ENCODE measurements at regions not wholly inside any gene's neighbourhood (a gene's known extent, or its start where the extent isn't known, plus 50 kb on each side); places are given as distances from the start of the nearest gene placed in this dataset.
A peak's percentile ranks its signal among the peaks of the same experiment; 100 is the strongest.

- H3K4me3 ChIP-seq (ENCODE audit: low read length): no peak overlapping the region
- DNase-seq (ENCODE audit: low read depth): peak; percentile 80
- TF ChIP-seq CTCF (IDR thresholded peaks at IDR 0.05; ENCODE audit: insufficient read depth, low read depth, low read length, missing control alignments): peak; percentile 84
These were observed 74.6 kb downstream of the DMRTA2 start for GRCh38 chr1:50348449-50349241.

GRCh38 chr1:50347933-50348332, 75.3 kb downstream of the DMRTA2 start:
- H3K4me3 ChIP-seq (ENCODE audit: low read length): no peak overlapping the region
- no peak for DNase-seq (ENCODE audit: low read depth)
- TF ChIP-seq CTCF (IDR thresholded peaks at IDR 0.05; ENCODE audit: insufficient read depth, low read depth, low read length, missing control alignments): no peak

GRCh38 chr1:50346621-50347020, 76.6 kb downstream of the DMRTA2 start:
- H3K4me3 ChIP-seq (ENCODE audit: low read length): no peak overlapping the region
- DNase-seq (ENCODE audit: low read depth): no peak
- no peak for TF ChIP-seq CTCF (IDR thresholded peaks at IDR 0.05; ENCODE audit: insufficient read depth, low read depth, low read length, missing control alignments)

- DNase-seq (ENCODE audit: low read depth): no peak
- TF ChIP-seq CTCF (IDR thresholded peaks at IDR 0.05; ENCODE audit: insufficient read depth, low read depth, low read length, missing control alignments): no peak
- no peak overlapping the region for H3K4me3 ChIP-seq (ENCODE audit: low read length)
These were observed 79.9 kb downstream of the DMRTA2 start for GRCh38 chr1:50343323-50343722.

- no peak for TF ChIP-seq CTCF (IDR thresholded peaks at IDR 0.05; ENCODE audit: insufficient read depth, low read depth, low read length, missing control alignments)
- no peak overlapping the region for H3K4me3 ChIP-seq (ENCODE audit: low read length)
- no peak for DNase-seq (ENCODE audit: low read depth)
These were observed 80.7 kb downstream of the DMRTA2 start for GRCh38 chr1:50342525-50342924.

- TF ChIP-seq CTCF (IDR thresholded peaks at IDR 0.05; ENCODE audit: insufficient read depth, low read depth, low read length, missing control alignments): no peak
- no peak for DNase-seq (ENCODE audit: low read depth)
- H3K4me3 ChIP-seq (ENCODE audit: low read length): no peak overlapping the region
These were observed 88.2 kb downstream of the DMRTA2 start for GRCh38 chr1:50335036-50335435.

- H3K4me3 ChIP-seq (ENCODE audit: low read length): peak overlapping the region; percentile 60
- TF ChIP-seq CTCF (IDR thresholded peaks at IDR 0.05; ENCODE audit: insufficient read depth, low read depth, low read length, missing control alignments): peak; percentile 40
- DNase-seq (ENCODE audit: low read depth): peak; percentile 55
These were observed 89.7 kb downstream of the DMRTA2 start for GRCh38 chr1:50333595-50333974.

Data from epithelial cell of esophagus (primary cell).